LNCAP (cell line): ENCODE measurements at regions not wholly inside any gene's neighbourhood (a gene's known extent, or its start where the extent isn't known, plus 50 kb on each side); places are given as distances from the start of the nearest gene placed in this dataset.

Source experiments
- TF ChIP-seq, protein P1 (sequence below): fragments of 450-650 bp; IDR thresholded peaks from 2 replicates; pipeline ENCODE4 v1.5.1; 2017; ENCODE audit warnings: mild to moderate bottlenecking

GRCh38 chr3:145798007-145798406, 363.0 kb downstream of the PLOD2 start:
- TF ChIP-seq, protein P1, sequence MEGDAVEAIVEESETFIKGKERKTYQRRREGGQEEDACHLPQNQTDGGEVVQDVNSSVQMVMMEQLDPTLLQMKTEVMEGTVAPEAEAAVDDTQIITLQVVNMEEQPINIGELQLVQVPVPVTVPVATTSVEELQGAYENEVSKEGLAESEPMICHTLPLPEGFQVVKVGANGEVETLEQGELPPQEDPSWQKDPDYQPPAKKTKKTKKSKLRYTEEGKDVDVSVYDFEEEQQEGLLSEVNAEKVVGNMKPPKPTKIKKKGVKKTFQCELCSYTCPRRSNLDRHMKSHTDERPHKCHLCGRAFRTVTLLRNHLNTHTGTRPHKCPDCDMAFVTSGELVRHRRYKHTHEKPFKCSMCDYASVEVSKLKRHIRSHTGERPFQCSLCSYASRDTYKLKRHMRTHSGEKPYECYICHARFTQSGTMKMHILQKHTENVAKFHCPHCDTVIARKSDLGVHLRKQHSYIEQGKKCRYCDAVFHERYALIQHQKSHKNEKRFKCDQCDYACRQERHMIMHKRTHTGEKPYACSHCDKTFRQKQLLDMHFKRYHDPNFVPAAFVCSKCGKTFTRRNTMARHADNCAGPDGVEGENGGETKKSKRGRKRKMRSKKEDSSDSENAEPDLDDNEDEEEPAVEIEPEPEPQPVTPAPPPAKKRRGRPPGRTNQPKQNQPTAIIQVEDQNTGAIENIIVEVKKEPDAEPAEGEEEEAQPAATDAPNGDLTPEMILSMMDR = no peak

GRCh38 chr3:145798696-145799537, 362.1 kb downstream of the PLOD2 start:
- TF ChIP-seq, protein P1 = no peak

DNA sequence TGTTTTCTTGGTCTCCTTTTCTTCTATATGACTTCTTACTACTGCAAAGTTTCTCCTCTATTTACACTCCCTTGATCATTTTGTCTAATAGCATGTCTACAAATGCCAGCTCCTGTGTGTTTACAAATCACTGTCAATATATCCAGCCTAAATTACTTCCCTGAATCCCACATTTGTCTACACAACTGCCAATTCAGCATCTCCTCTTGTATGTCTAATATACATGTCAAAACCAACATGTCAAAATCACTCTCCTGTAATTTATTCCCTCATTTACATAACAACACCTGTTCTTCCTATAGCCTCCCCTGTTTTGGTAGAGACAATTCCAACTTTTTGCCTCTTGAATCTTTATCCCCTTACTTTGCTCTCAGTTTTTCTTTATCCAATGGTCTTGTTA, 359.3 kb downstream of the PLOD2 start:
- TF ChIP-seq, protein P1 = no peak

DNA sequence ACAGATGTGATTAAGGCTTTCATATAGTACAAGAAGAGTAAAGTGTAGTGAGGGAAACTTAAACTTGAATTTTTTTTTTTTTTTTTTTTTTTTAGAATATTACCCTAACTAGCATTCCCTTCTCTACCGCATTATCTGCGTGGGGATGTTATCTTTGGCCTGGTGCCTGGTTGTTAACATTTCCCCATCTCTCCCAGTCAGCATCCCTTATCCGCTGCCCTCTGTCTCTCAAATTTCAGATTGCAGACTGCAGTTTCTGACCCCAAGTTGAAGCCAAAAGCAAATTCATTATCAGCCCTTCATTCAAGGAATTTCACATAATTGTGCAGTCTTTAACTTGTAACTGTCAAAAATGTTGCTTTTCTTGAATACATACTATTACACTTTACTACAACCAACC, 353.0 kb downstream of the PLOD2 start:
- TF ChIP-seq, protein P1 = no peak

DNA sequence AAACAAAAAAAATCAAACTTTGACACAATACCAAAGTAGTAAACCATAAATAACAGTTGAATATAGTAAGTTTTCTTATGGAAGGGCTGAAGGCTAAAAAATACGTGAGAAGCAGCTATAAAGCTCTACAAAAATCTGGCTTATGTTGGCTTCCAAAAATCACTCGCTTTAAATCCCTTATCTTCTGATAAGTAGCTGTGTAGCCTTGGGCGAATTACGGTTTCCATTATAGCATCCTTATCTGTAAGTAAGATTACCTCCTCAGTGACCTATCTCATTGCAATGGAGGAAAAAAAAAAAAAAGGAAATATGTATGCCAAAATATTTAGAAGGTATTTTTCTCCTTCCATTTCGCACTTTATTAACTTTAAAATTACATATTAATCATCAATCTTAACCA, 348.6 kb downstream of the PLOD2 start:
- TF ChIP-seq, protein P1 = no peak

DNA sequence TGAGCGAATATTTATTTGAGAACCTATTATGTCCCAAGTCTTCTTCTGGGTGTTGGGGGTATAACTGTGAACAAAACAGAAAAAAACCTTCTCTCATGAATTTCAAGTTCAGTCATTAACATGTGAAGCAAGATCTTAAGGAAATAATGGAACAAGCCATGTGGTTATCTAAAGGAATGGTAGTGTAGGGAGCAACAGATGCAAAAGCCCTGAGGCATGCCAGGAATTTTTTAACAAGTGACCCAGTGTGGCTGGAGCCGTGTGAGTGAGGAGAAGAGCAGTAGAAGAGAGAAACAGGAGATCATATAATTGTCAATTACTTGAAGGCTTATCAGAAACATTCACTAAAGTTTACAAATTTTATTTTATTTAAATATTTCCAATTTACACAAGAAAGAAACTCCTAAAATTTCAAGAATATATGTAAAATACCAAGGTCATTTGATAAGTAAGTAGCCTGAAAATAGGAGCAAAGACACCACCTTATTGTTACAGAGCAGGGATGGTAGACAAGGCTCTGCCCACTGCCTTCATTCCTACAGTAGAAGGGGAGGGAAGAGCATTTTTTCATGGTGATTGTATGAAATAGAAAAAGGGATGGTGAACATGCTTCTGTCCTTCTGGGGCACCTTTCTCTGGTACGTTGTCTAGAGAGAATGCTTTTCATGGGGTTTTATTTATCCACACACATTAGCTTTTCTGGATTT, 345.1 kb downstream of the PLOD2 start:
- TF ChIP-seq, protein P1 = no peak

GRCh38 chr3:145817870-145818483, 343.0 kb downstream of the PLOD2 start:
- TF ChIP-seq, protein P1 = no peak
